ENCODE measurements at regions not wholly inside any gene's neighbourhood (a gene's known extent, or its start where the extent isn't known, plus 50 kb on each side); places are given as distances from the start of the nearest gene placed in this dataset.
A peak's percentile ranks its signal among the peaks of the same experiment; 100 is the strongest.
"Not testable (repeated sequence)": the region's sequence is repeated elsewhere in the genome, so short reads cannot be mapped to it uniquely, and the experiment has no call there.

- H3K4me3 ChIP-seq (ENCODE audit: low read depth, low read length); H3K36me3 ChIP-seq (ENCODE audit: control insufficient read depth, insufficient read depth, low read length); H3K4me1 ChIP-seq (ENCODE audit: control insufficient read depth, insufficient read depth, low read length); H3K27me3 ChIP-seq (ENCODE audit: control insufficient read depth, insufficient read depth, low read length); H3K27ac ChIP-seq (ENCODE audit: low read depth, low read length); H3K9me3 ChIP-seq (ENCODE audit: control insufficient read depth, insufficient read depth, low read length); DNase-seq (ENCODE audit: low read depth in 4 of 6, low spot score in 6 of 6): not testable (repeated sequence)
- WGBS (ENCODE audit: insufficient coverage), result no CpG with 5 or more reads among the region's 36 CpGs
These were observed 265.5 kb downstream of the POTEB3 start for GRCh38 chr15:21174761-21175160.

GRCh38 chr15:21151203-21151966 lies 285.3 kb upstream of the POTEB2 start:
- not testable (repeated sequence) for H3K36me3 ChIP-seq (ENCODE audit: control insufficient read depth, insufficient read depth, low read length); H3K27ac ChIP-seq (ENCODE audit: low read depth, low read length); H3K4me1 ChIP-seq (ENCODE audit: control insufficient read depth, insufficient read depth, low read length); H3K27me3 ChIP-seq (ENCODE audit: control insufficient read depth, insufficient read depth, low read length); DNase-seq (ENCODE audit: low read depth in 4 of 6, low spot score in 6 of 6); H3K4me3 ChIP-seq (ENCODE audit: low read depth, low read length); H3K9me3 ChIP-seq (ENCODE audit: control insufficient read depth, insufficient read depth, low read length)
- 71% methylated on average over 4 of the region's 24 CpGs for WGBS (ENCODE audit: insufficient coverage)

DNA sequence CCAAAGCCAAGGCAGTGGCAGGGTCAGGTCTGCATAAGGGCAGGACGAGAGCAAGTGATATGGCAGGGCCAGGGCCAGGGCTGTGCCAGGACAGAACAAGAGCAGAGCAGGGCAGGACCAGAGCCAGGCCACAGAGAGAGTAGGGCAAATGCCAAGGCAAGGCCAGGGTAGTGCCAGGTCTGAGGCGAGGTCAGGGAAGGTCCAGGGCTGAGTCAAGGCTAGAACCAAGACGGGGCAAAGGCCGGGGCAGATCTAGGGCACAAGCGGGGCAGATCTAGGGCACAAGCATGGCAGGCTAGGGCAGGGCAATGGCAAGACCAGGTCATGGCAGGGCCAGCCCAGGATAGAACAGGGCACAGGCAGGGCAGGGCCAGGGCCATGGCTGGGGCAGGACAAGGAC lies 282.0 kb upstream of the POTEB2 start:
- H3K27me3 ChIP-seq (ENCODE audit: control insufficient read depth, insufficient read depth, low read length); H3K9me3 ChIP-seq (ENCODE audit: control insufficient read depth, insufficient read depth, low read length); DNase-seq (ENCODE audit: low read depth in 4 of 6, low spot score in 6 of 6); H3K4me1 ChIP-seq (ENCODE audit: control insufficient read depth, insufficient read depth, low read length); H3K27ac ChIP-seq (ENCODE audit: low read depth, low read length); H3K36me3 ChIP-seq (ENCODE audit: control insufficient read depth, insufficient read depth, low read length); H3K4me3 ChIP-seq (ENCODE audit: low read depth, low read length): not testable (repeated sequence)
- WGBS (ENCODE audit: insufficient coverage), result 100% methylated on average over 3 of the region's 5 CpGs

DNA sequence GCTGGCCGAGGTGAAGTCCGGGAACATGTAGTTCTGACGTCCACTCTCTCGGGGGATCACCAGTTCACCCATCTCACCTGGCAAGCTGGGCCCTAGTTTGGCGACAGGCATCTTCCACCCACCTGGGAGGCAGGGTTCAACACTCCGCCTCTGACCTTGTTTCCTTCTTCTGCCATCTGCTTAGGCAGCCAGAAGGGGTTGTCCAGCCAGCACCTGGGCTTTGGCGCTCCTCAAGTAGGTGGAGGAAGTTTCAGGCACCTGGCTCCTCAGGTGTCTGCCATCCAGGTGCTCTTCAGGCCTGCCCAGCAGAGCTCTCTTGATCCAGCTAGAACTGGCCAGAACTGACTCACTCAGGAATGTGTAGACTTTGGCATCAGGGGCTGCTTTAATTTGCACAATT lies 267.8 kb upstream of the POTEB2 start:
- not testable (repeated sequence) for H3K27ac ChIP-seq (ENCODE audit: low read depth, low read length); H3K27me3 ChIP-seq (ENCODE audit: control insufficient read depth, insufficient read depth, low read length); DNase-seq (ENCODE audit: low read depth in 4 of 6, low spot score in 6 of 6); H3K4me1 ChIP-seq (ENCODE audit: control insufficient read depth, insufficient read depth, low read length); H3K4me3 ChIP-seq (ENCODE audit: low read depth, low read length); H3K9me3 ChIP-seq (ENCODE audit: control insufficient read depth, insufficient read depth, low read length); H3K36me3 ChIP-seq (ENCODE audit: control insufficient read depth, insufficient read depth, low read length)
- WGBS (ENCODE audit: insufficient coverage), result no CpG with 5 or more reads among the region's 7 CpGs

DNA sequence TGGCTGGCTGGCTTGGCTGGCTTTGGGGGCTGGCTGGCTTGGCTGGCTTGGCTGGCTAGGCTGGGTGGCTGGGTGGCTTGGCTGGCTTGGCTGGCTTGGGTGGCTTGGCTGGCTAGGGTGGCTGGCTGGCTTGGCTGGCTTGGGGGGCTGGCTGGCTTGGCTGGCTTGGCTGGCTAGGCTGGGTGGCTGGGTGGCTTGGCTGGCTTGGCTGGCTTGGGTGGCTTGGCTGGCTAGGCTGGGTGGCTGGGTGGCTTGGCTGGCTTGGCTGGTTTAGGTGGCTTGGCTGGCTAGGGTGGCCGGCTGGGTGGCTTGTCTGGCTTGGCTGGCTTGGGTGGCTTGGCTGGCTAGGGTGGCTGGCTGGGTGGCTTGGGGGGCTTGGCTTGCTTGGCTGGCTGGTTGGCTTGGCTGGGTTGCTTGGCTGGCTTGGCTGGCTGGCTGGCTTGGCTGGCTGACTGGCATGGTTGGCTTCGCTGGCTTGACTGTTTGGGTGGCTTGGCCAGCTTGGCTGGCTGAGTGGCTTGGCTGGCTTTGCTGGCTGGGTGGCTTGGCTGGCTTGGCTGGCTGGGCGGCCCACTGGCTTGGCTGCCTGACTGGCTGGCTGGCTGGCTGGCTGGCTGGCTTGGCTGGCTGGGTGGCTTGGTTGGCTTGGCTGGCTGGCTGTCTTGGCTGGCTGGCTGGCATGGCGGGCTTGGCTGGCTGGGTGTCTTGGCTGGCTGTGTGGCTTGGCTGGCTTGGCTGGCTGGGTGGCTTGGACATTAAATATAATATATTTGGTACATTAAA lies 246.3 kb upstream of the POTEB2 start:
- not testable (repeated sequence) for H3K4me3 ChIP-seq (ENCODE audit: low read depth, low read length); H3K27me3 ChIP-seq (ENCODE audit: control insufficient read depth, insufficient read depth, low read length); H3K27ac ChIP-seq (ENCODE audit: low read depth, low read length); H3K9me3 ChIP-seq (ENCODE audit: control insufficient read depth, insufficient read depth, low read length); H3K4me1 ChIP-seq (ENCODE audit: control insufficient read depth, insufficient read depth, low read length); H3K36me3 ChIP-seq (ENCODE audit: control insufficient read depth, insufficient read depth, low read length)
- 12% methylated on average over 1 of the region's 4 CpGs for WGBS (ENCODE audit: insufficient coverage)
- peak in 2 of 6 donors; percentile 0 for DNase-seq (ENCODE audit: low read depth in 4 of 6, low spot score in 6 of 6)

DNA sequence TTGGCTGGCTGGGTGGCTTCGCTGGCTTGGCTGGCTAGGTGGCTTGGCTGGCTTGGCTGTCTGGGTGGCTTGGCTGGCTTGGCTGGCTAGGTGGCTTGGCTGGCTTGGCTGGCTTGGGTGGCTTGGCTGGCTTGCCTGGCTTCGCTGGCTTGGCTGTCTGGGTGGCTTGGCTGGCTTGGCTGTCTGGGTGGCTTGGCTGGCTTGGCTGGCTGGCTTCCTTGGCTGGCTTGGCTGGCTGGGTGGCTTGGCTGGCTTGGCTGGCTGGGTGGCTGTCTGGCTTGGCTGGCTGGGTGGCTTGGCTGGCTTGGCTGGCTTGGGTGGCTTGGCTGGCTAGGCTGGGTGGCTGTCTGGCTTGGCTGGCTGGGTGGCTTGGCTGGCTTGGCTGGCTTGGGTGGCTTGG lies 245.7 kb upstream of the POTEB2 start:
- not testable (repeated sequence) for H3K36me3 ChIP-seq (ENCODE audit: control insufficient read depth, insufficient read depth, low read length); H3K9me3 ChIP-seq (ENCODE audit: control insufficient read depth, insufficient read depth, low read length); H3K27ac ChIP-seq (ENCODE audit: low read depth, low read length); H3K4me3 ChIP-seq (ENCODE audit: low read depth, low read length); H3K4me1 ChIP-seq (ENCODE audit: control insufficient read depth, insufficient read depth, low read length); H3K27me3 ChIP-seq (ENCODE audit: control insufficient read depth, insufficient read depth, low read length)
- peak in 2 of 6 donors; percentile 0 to 1 for DNase-seq (ENCODE audit: low read depth in 4 of 6, low spot score in 6 of 6)
- 64% methylated on average over 2 of the region's 2 CpGs for WGBS (ENCODE audit: insufficient coverage)

DNA sequence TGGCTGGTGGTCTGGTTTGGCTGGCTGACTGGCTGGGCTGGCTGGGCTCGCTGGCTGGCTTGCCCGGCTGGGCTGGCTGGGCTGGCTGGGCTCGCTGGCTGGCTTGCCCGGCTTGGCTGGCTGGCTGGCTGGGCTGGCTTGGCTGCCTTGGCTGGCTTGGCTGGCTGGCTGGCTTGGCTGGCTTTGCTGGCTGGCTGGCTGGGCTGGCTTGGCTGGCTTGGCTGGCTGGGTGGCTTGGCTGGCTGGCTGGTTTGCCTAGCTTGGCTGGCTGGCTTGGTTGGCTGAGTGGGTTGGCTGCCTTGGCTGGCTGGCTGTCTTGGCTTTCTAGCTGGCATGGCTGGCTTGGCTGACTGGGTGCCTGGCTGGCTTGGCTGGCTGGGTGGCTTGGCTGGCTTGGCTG lies 245.1 kb upstream of the POTEB2 start:
- not testable (repeated sequence) for H3K36me3 ChIP-seq (ENCODE audit: control insufficient read depth, insufficient read depth, low read length); H3K4me1 ChIP-seq (ENCODE audit: control insufficient read depth, insufficient read depth, low read length); H3K27ac ChIP-seq (ENCODE audit: low read depth, low read length); DNase-seq (ENCODE audit: low read depth in 4 of 6, low spot score in 6 of 6); H3K4me3 ChIP-seq (ENCODE audit: low read depth, low read length); H3K9me3 ChIP-seq (ENCODE audit: control insufficient read depth, insufficient read depth, low read length); H3K27me3 ChIP-seq (ENCODE audit: control insufficient read depth, insufficient read depth, low read length)
- WGBS (ENCODE audit: insufficient coverage), result no CpG with 5 or more reads among the region's 4 CpGs

DNA sequence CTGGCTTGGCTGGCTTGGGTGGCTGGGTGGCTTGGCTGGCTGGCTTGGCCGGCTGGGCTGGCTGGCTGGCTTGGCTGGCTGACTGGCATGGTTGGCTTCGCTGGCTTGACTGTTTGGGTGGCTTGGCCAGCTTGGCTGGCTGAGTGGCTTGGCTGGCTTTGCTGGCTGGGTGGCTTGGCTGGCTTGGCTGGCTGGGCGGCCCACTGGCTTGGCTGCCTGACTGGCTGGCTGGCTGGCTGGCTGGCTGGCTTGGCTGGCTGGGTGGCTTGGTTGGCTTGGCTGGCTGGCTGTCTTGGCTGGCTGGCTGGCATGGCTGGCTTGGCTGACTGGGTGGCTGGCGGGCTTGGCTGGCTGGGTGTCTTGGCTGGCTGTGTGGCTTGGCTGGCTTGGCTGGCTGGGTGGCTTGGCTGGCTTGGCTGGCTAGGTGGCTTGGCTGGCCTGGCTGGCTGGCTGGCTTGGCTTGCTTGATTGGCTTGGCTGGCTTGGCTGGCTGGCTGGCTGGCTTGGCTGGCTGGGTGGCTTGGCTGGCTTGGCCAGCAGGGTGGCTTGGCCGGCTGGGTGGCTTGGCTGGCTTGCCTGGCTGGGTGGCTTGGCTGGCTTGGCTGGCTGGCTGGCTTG lies 244.2 kb upstream of the POTEB2 start:
- H3K36me3 ChIP-seq (ENCODE audit: control insufficient read depth, insufficient read depth, low read length); H3K27ac ChIP-seq (ENCODE audit: low read depth, low read length); H3K27me3 ChIP-seq (ENCODE audit: control insufficient read depth, insufficient read depth, low read length); DNase-seq (ENCODE audit: low read depth in 4 of 6, low spot score in 6 of 6); H3K4me3 ChIP-seq (ENCODE audit: low read depth, low read length); H3K4me1 ChIP-seq (ENCODE audit: control insufficient read depth, insufficient read depth, low read length); H3K9me3 ChIP-seq (ENCODE audit: control insufficient read depth, insufficient read depth, low read length): not testable (repeated sequence)
- WGBS (ENCODE audit: insufficient coverage), result 54% methylated on average over 2 of the region's 5 CpGs

DNA sequence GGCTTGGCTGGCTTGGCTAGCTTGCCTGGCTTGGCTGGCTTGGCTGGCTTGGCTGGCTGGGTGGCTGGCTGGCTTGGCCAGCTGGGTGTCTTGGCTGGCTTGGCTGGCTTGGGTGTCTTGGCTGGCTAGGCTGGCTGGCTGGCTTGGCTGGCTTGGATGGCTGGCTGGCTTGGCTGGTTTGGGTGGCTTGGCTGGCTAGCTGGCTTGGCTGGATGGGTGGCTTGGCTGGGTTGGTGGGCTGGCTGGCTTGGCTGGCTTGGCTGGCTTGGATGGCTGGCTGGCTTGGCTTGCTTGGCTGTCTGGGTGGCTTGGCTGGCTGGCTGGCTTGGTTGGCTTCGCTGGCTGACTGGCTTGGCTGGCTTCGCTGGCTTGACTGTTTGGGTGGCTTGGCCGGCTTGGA lies 242.3 kb upstream of the POTEB2 start:
- not testable (repeated sequence) for H3K9me3 ChIP-seq (ENCODE audit: control insufficient read depth, insufficient read depth, low read length); H3K27me3 ChIP-seq (ENCODE audit: control insufficient read depth, insufficient read depth, low read length); H3K4me3 ChIP-seq (ENCODE audit: low read depth, low read length); H3K27ac ChIP-seq (ENCODE audit: low read depth, low read length); H3K36me3 ChIP-seq (ENCODE audit: control insufficient read depth, insufficient read depth, low read length); DNase-seq (ENCODE audit: low read depth in 4 of 6, low spot score in 6 of 6); H3K4me1 ChIP-seq (ENCODE audit: control insufficient read depth, insufficient read depth, low read length)
- WGBS (ENCODE audit: insufficient coverage), result no CpG with 5 or more reads among the region's 3 CpGs
